ENCODE measurements at regions not wholly inside any gene's neighbourhood (a gene's known extent, or its start where the extent isn't known, plus 50 kb on each side); places are given as distances from the start of the nearest gene placed in this dataset.
A peak's percentile ranks its signal among the peaks of the same experiment; 100 is the strongest.

GRCh38 chr13:50374517-50374916 lies 359.3 kb downstream of the KCNRG start:
- ATAC-seq, result no peak
- Mint-ChIP-seq H3K27ac (no peak overlapping the region), H3K9me3 (peaks cover 0 to 11% of the 10 kb centered on the region in 2 donors), H3K36me3 (peaks cover 0 to 11% of the 10 kb centered on the region in 2 donors)
- no peak for DNase-seq (ENCODE audit: low spot score in 2 of 2)

GRCh38 chr13:50375792-50376191 lies 360.5 kb downstream of the KCNRG start:
- ATAC-seq (no peak), DNase-seq (ENCODE audit: low spot score in 2 of 2) (no peak)
- H3K9me3 Mint-ChIP-seq, result peaks cover 0 to 9% of the 10 kb centered on the region in 2 donors
- H3K36me3 Mint-ChIP-seq, result peaks cover 8 to 9% of the 10 kb centered on the region in 2 donors
- no peak overlapping the region for H3K27ac Mint-ChIP-seq

- H3K27ac Mint-ChIP-seq, result no peak overlapping the region
- H3K36me3 Mint-ChIP-seq, result peaks cover 12 to 14% of the 10 kb centered on the region in 2 donors
- ATAC-seq, result no peak
- H3K9me3 Mint-ChIP-seq, result peaks cover 4 to 13% of the 10 kb centered on the region in 2 donors
- no peak for DNase-seq (ENCODE audit: low spot score in 2 of 2)
These were observed 361.8 kb downstream of the KCNRG start for GRCh38 chr13:50376895-50377575.

- no peak for DNase-seq (ENCODE audit: low spot score in 2 of 2)
- H3K36me3 Mint-ChIP-seq, result peaks cover 14 to 18% of the 10 kb centered on the region in 2 donors
- ATAC-seq, result no peak
- peaks cover 9 to 13% of the 10 kb centered on the region in 2 donors for H3K9me3 Mint-ChIP-seq
- no peak overlapping the region for H3K27ac Mint-ChIP-seq
These were observed 362.6 kb downstream of the KCNRG start for GRCh38 chr13:50377726-50378270.

- Mint-ChIP-seq H3K9me3 (peaks cover 9 to 13% of the 10 kb centered on the region in 2 donors), H3K36me3 (peaks cover 14 to 18% of the 10 kb centered on the region in 2 donors), H3K27ac (no peak overlapping the region)
- DNase-seq (ENCODE audit: low spot score in 2 of 2) (no peak), ATAC-seq (no peak)
These were observed 363.3 kb downstream of the KCNRG start for GRCh38 chr13:50378509-50379044.

- Mint-ChIP-seq H3K27ac (no peak overlapping the region), H3K36me3 (peaks cover 14 to 18% of the 10 kb centered on the region in 2 donors), H3K9me3 (peaks cover 9 to 13% of the 10 kb centered on the region in 2 donors)
- no peak for DNase-seq (ENCODE audit: low spot score in 2 of 2)
- no peak for ATAC-seq
These were observed 364.3 kb downstream of the KCNRG start for GRCh38 chr13:50379584-50379983.

GRCh38 chr13:50380905-50381304 lies 365.7 kb downstream of the KCNRG start:
- ATAC-seq (no peak), DNase-seq (ENCODE audit: low spot score in 2 of 2) (no peak)
- Mint-ChIP-seq H3K36me3 (peaks cover 14 to 18% of the 10 kb centered on the region in 2 donors), H3K9me3 (peaks cover 9 to 13% of the 10 kb centered on the region in 2 donors), H3K27ac (no peak overlapping the region)

GRCh38 chr13:50382511-50382910 lies 367.3 kb downstream of the KCNRG start:
- H3K36me3 Mint-ChIP-seq, result peaks cover 14 to 18% of the 10 kb centered on the region in 2 donors
- H3K27ac Mint-ChIP-seq, result no peak overlapping the region
- H3K9me3 Mint-ChIP-seq, result peaks cover 9 to 13% of the 10 kb centered on the region in 2 donors
- DNase-seq (ENCODE audit: low spot score in 2 of 2), result no peak
- ATAC-seq, result no peak

GRCh38 chr13:50382951-50383350 lies 367.7 kb downstream of the KCNRG start:
- peaks cover 14 to 18% of the 10 kb centered on the region in 2 donors for H3K36me3 Mint-ChIP-seq
- DNase-seq (ENCODE audit: low spot score in 2 of 2) (no peak), ATAC-seq (no peak)
- H3K27ac Mint-ChIP-seq, result no peak overlapping the region
- H3K9me3 Mint-ChIP-seq, result peaks cover 9 to 13% of the 10 kb centered on the region in 2 donors

GRCh38 chr13:50384724-50385123 lies 369.5 kb downstream of the KCNRG start:
- peaks cover 14 to 18% of the 10 kb centered on the region in 2 donors for H3K36me3 Mint-ChIP-seq
- no peak overlapping the region for H3K27ac Mint-ChIP-seq
- no peak for ATAC-seq
- no peak for DNase-seq (ENCODE audit: low spot score in 2 of 2)
- peaks cover 9 to 13% of the 10 kb centered on the region in 2 donors for H3K9me3 Mint-ChIP-seq

- ATAC-seq, result no peak
- Mint-ChIP-seq H3K9me3 (peaks cover 0 to 7% of the 10 kb centered on the region in 2 donors), H3K36me3 (peaks cover 0 to 8% of the 10 kb centered on the region in 2 donors), H3K27ac (no peak overlapping the region)
- no peak for DNase-seq (ENCODE audit: low spot score in 2 of 2)
These were observed 371.4 kb downstream of the KCNRG start for GRCh38 chr13:50386541-50387050.

- H3K27ac Mint-ChIP-seq, result no peak overlapping the region
- peaks cover 0 to 5% of the 10 kb centered on the region in 2 donors for H3K36me3 Mint-ChIP-seq
- ATAC-seq (peak in 1 of 2 donors; percentile 44), DNase-seq (ENCODE audit: low spot score in 2 of 2) (no peak)
- peaks cover 0 to 4% of the 10 kb centered on the region in 2 donors for H3K9me3 Mint-ChIP-seq
These were observed 371.9 kb downstream of the KCNRG start for GRCh38 chr13:50387051-50387581.

- ATAC-seq (no peak), DNase-seq (ENCODE audit: low spot score in 2 of 2) (no peak)
- Mint-ChIP-seq H3K9me3 (no peaks in the 10 kb centered on the region), H3K36me3 (no peaks in the 10 kb centered on the region), H3K27ac (no peak overlapping the region)
These were observed 373.2 kb downstream of the KCNRG start for GRCh38 chr13:50388481-50388880.

GRCh38 chr13:50389726-50390125 lies 374.5 kb downstream of the KCNRG start:
- no peaks in the 10 kb centered on the region for H3K9me3 Mint-ChIP-seq
- no peak overlapping the region for H3K27ac Mint-ChIP-seq
- no peak for DNase-seq (ENCODE audit: low spot score in 2 of 2)
- no peaks in the 10 kb centered on the region for H3K36me3 Mint-ChIP-seq
- ATAC-seq, result no peak

- no peaks in the 10 kb centered on the region for H3K9me3 Mint-ChIP-seq
These were observed 375.4 kb downstream of the KCNRG start for GRCh38 chr13:50390503-50391248.

GRCh38 chr13:50392977-50393376 lies 377.7 kb downstream of the KCNRG start:
- no peaks in the 10 kb centered on the region for H3K9me3 Mint-ChIP-seq
- ATAC-seq (no peak), DNase-seq (ENCODE audit: low spot score in 2 of 2) (no peak)
- H3K36me3 Mint-ChIP-seq, result no peaks in the 10 kb centered on the region
- H3K27ac Mint-ChIP-seq, result no peak overlapping the region

More at GRCh38 chr13:50390503-50391248, 375.4 kb downstream of the KCNRG start:
- ATAC-seq, result no peak
- Mint-ChIP-seq H3K27ac (no peak overlapping the region), H3K36me3 (no peaks in the 10 kb centered on the region)
- no peak for DNase-seq (ENCODE audit: low spot score in 2 of 2)

- Mint-ChIP-seq H3K9me3 (no peaks in the 10 kb centered on the region), H3K36me3 (no peaks in the 10 kb centered on the region), H3K27ac (no peak overlapping the region)
- no peak for ATAC-seq
- DNase-seq (ENCODE audit: low spot score in 2 of 2), result no peak
These were observed 378.4 kb downstream of the KCNRG start for GRCh38 chr13:50393628-50394027.
